Fibroblast of lung (primary cell): ENCODE measurements at regions not wholly inside any gene's neighbourhood (a gene's known extent, or its start where the extent isn't known, plus 50 kb on each side); places are given as distances from the start of the nearest gene placed in this dataset.
"Not testable (repeated sequence)": the region's sequence is repeated elsewhere in the genome, so short reads cannot be mapped to it uniquely, and the experiment has no call there.

Experiments used
- DNase-seq, 2 donors: peaks; one replicate each; pipeline versions ENCODE4 v3.0.0 to v3.0.0-alpha.2; 2010; ENCODE audit warnings: low read depth in 2 of 2
- H2AFZ ChIP-seq: 2 replicates; pipeline ENCODE4 v1.5.1; 2012; ENCODE audit warnings: low read length, control low read depth, inconsistent platforms
- H3K27ac ChIP-seq: 2 replicates; pipeline ENCODE4 v1.5.1; 2011; ENCODE audit warnings: low read length, control low read depth; ENCODE audit not compliant: insufficient read depth
- H3K27me3 ChIP-seq: 2 replicates; pipeline ENCODE4 v1.5.1; 2011; ENCODE audit warnings: mild to moderate bottlenecking, low read length; ENCODE audit not compliant: control insufficient read depth, insufficient read depth
- H3K36me3 ChIP-seq: 2 replicates; pipeline ENCODE4 v1.5.1; 2011; ENCODE audit warnings: low read length; ENCODE audit not compliant: control insufficient read depth, insufficient read depth
- H3K4me1 ChIP-seq: 2 replicates; pipeline ENCODE4 v1.5.1; 2011; ENCODE audit warnings: low read length; ENCODE audit not compliant: control insufficient read depth, insufficient read depth; ENCODE audit errors: extremely low read depth
- H3K4me2 ChIP-seq: 2 replicates; pipeline ENCODE4 v1.5.1; 2011; ENCODE audit warnings: low read length, control low read depth; ENCODE audit not compliant: insufficient read depth; ENCODE audit errors: extremely low read depth
- H3K4me3 ChIP-seq, 4 experiments: fragments of 200-600 bp in 1 of 4; sonication (generic) in 1 of 4; replicated peaks in 1 of 4; 2 replicates each; pipeline ENCODE4 v1.5.1; 2011 to 2016; ENCODE audit warnings: low read length in 4 of 4, low read depth in 3 of 4, mild to moderate bottlenecking in 3 of 4, control low read depth in 2 of 4, inconsistent platforms in 1 of 4, mixed read lengths in 1 of 4; ENCODE audit not compliant: insufficient read depth in 1 of 4; ENCODE audit errors: control extremely low read depth in 1 of 4
- H3K79me2 ChIP-seq: 2 replicates; pipeline ENCODE4 v1.5.1; 2012; ENCODE audit warnings: mild to moderate bottlenecking, low read length, inconsistent platforms; ENCODE audit not compliant: control insufficient read depth, insufficient read depth
- H3K9ac ChIP-seq: 2 replicates; pipeline ENCODE4 v1.5.1; 2011; ENCODE audit warnings: mild to moderate bottlenecking, low read length, control low read depth; ENCODE audit not compliant: insufficient read depth
- H3K9me3 ChIP-seq: 2 replicates; pipeline ENCODE4 v1.5.1; 2012; ENCODE audit warnings: low read depth, low read length; ENCODE audit not compliant: control insufficient read depth, insufficient read depth
- H4K20me1 ChIP-seq: 2 replicates; pipeline ENCODE4 v1.5.1; 2011; ENCODE audit warnings: low read length; ENCODE audit not compliant: control insufficient read depth, insufficient read depth; ENCODE audit errors: extremely low read depth
- EZH2 ChIP-seq: IDR thresholded peaks from 2 replicates; pipeline ENCODE4 v1.5.1; 2012; ENCODE audit warnings: low read length, control low read depth, mild to moderate bottlenecking; ENCODE audit errors: missing control alignments
- TF ChIP-seq, protein P1 (sequence below), 2 donors: IDR thresholded peaks in 1 of 2; conservative IDR thresholded peaks in 1 of 2; 1 replicate in 1 of 2; 2 replicates in 1 of 2; pipeline ENCODE4 v1.5.1; 2011 to 2012; ENCODE audit warnings: low read length in 2 of 2, control low read depth in 1 of 2, inconsistent platforms in 1 of 2, low read depth in 1 of 2, mild to moderate bottlenecking in 1 of 2

DNA sequence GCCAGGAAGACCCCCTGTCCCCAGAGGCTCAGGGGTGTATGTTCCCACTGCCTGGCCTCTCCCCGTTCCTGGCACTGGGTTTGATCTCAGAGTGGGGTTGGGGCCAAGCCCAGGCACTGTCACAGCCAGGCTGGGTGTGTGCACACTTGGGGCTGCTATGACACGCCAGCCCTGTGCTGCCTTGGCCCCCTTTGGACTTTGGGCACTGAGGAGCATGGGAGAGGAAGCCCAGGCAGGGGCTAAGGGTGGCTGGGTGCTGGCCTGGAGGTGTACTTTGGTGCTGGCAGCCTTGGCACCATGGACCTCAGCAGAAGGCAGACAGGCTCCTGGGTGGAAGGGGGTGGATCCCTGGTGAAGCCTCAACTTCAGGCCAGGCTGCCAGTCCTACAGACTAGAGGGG lies 223.6 kb upstream of the ISL1 start:
- Histone ChIP-seq H3K36me3 (no peaks in the 10 kb centered on the region), H3K27ac (no peak overlapping the region), H3K4me1 (no peaks in the 10 kb centered on the region), H3K4me3 (no peak overlapping the region), H2AFZ (no peak overlapping the region), H4K20me1 (no peaks in the 10 kb centered on the region), H3K27me3 (no peaks in the 10 kb centered on the region), H3K4me2 (no peak overlapping the region), H3K9me3 (no peaks in the 10 kb centered on the region), H3K79me2 (no peaks in the 10 kb centered on the region), H3K9ac (no peak overlapping the region)
- no peak for DNase-seq
- no peak for TF ChIP-seq EZH2

DNA sequence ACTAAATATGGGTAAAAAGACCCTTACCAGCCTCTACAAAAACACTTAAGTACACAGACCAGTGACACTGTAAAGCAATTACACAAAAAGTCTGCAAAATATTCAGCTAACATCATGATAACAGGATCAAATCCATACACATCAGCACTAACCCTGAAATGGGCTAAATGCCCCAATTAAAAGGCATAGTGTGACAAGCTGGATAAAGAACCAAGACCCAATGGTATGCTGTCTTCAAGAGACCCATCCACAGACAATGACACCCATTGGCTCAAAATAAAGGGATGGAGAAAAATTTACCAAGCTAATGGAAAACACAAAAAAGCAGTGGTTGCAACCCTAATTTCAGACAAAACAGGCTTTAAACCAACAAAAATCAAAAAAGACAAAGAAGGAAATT lies 221.0 kb upstream of the ISL1 start:
- H3K4me3 ChIP-seq, result no peak overlapping the region
- no peak for DNase-seq
- H3K79me2 ChIP-seq, result no peaks in the 10 kb centered on the region
- H3K9me3 ChIP-seq, result no peaks in the 10 kb centered on the region
- no peaks in the 10 kb centered on the region for H4K20me1 ChIP-seq
- no peak overlapping the region for H3K4me2 ChIP-seq
- H3K27me3 ChIP-seq, result no peaks in the 10 kb centered on the region
- TF ChIP-seq, protein P1, sequence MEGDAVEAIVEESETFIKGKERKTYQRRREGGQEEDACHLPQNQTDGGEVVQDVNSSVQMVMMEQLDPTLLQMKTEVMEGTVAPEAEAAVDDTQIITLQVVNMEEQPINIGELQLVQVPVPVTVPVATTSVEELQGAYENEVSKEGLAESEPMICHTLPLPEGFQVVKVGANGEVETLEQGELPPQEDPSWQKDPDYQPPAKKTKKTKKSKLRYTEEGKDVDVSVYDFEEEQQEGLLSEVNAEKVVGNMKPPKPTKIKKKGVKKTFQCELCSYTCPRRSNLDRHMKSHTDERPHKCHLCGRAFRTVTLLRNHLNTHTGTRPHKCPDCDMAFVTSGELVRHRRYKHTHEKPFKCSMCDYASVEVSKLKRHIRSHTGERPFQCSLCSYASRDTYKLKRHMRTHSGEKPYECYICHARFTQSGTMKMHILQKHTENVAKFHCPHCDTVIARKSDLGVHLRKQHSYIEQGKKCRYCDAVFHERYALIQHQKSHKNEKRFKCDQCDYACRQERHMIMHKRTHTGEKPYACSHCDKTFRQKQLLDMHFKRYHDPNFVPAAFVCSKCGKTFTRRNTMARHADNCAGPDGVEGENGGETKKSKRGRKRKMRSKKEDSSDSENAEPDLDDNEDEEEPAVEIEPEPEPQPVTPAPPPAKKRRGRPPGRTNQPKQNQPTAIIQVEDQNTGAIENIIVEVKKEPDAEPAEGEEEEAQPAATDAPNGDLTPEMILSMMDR (conservative IDR thresholded peaks at IDR 0.05 in 1 of 2, IDR thresholded peaks at IDR 0.05 in 1 of 2; ENCODE audit: low read depth in 1 of 2, low read length in 2 of 2), result no peak
- no peak for TF ChIP-seq EZH2
- no peaks in the 10 kb centered on the region for H3K4me1 ChIP-seq
- no peak overlapping the region for H2AFZ ChIP-seq
- H3K9ac ChIP-seq, result no peak overlapping the region
- no peaks in the 10 kb centered on the region for H3K36me3 ChIP-seq
- no peak overlapping the region for H3K27ac ChIP-seq

DNA sequence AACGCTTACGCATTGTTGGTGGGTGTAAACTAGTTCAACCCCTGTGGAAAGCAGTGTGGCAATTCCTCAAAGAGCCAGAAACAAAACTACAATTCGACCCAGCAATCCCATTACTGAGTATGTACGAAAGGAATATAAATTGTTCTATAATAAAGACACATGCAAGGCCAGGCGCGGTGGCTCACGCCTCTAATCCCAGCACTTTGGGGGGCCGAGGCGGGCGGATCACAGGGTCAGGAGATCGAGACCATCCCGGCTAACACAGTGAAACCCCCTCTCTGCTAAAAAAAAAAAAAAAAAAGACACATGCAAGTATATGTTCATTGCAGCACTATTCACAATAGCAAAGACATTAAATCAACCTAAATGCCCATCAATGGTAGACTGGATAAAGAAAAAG lies 217.6 kb upstream of the ISL1 start:
- H3K4me2 ChIP-seq, DNase-seq, H3K4me3 ChIP-seq, H3K36me3 ChIP-seq, H3K27me3 ChIP-seq, H3K9ac ChIP-seq, H3K27ac ChIP-seq, H3K4me1 ChIP-seq, H3K79me2 ChIP-seq, H2AFZ ChIP-seq, H3K9me3 ChIP-seq, H4K20me1 ChIP-seq: not testable (repeated sequence)

DNA sequence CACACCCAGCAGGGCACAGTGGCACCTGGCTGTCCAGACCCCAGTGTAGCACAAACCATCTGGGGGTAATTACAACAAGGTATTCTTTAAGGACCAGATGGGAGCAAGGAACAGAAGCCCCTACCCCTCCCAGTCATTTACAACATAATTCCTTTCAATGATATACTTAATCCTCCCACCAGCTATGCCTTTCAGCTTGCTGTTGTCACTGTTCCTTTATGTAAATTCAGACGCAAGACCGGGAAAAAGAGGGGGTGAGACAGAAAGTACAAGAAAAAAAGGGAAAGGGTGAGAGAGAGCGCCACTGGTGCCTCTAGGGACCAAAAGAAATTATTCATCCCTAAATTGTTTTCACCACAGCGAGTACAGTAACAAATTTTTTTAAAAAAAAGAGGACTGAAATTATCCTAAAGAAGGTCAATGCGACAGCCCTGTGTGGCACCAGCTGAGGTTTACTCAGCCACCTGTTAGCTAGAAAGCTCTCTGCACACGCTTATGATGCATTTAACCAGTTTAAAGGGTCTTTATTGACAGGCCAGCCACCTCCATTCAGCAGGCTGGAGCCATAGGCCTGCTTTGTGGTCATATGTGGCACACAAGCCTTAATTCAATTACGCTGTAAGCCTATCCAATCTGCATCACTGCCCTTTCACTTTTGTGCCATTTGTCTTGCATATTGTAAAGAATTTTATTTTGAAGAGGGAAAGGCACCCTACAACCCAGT lies 210.2 kb upstream of the ISL1 start:
- Histone ChIP-seq H3K4me1 (no peaks in the 10 kb centered on the region), H3K27ac (no peak overlapping the region), H4K20me1 (no peaks in the 10 kb centered on the region), H3K27me3 (no peaks in the 10 kb centered on the region), H3K9ac (no peak overlapping the region), H3K4me3 (no peak overlapping the region), H3K79me2 (no peaks in the 10 kb centered on the region), H3K4me2 (no peak overlapping the region), H2AFZ (no peak overlapping the region), H3K36me3 (no peaks in the 10 kb centered on the region), H3K9me3 (no peaks in the 10 kb centered on the region)
- TF ChIP-seq, protein P1 (conservative IDR thresholded peaks at IDR 0.05 in 1 of 2, IDR thresholded peaks at IDR 0.05 in 1 of 2; ENCODE audit: low read depth in 1 of 2, low read length in 2 of 2), result no peak
- TF ChIP-seq EZH2, result no peak
- no peak for DNase-seq
